NCI-H524 treated with DMSO at 0.1 percent for 48 hours (cell line): ENCODE measurements at regions not wholly inside any gene's neighbourhood (a gene's known extent, or its start where the extent isn't known, plus 50 kb on each side); places are given as distances from the start of the nearest gene placed in this dataset.
"Not testable (repeated sequence)": the region's sequence is repeated elsewhere in the genome, so short reads cannot be mapped to it uniquely, and the experiment has no call there.

ENCODE experiments used
- DNase-seq: peaks from one replicate; lab custom pipeline; 2025; lab: John Stamatoyannopoulos, UW

DNA sequence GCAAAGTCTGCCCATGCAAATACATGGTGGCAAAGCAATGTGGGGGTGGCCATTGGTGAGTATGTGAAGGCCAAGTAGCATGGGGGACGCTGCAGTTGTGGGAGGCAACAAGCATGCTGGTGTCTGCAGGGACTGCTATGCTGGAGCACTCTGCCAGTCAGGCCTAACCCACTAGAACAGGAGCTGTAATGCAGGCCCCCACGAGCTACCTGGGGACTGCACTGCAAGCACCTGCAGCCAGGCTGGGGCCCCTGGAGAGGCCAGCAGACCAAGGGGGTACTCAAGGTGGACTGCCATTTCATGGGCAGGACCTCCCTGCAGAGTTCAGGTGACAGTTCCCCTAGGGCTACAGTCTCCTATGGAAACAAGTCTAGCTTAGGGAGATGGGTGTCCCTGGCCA, 183.8 kb upstream of the PDE4D start:
- DNase-seq, result no peak

DNA sequence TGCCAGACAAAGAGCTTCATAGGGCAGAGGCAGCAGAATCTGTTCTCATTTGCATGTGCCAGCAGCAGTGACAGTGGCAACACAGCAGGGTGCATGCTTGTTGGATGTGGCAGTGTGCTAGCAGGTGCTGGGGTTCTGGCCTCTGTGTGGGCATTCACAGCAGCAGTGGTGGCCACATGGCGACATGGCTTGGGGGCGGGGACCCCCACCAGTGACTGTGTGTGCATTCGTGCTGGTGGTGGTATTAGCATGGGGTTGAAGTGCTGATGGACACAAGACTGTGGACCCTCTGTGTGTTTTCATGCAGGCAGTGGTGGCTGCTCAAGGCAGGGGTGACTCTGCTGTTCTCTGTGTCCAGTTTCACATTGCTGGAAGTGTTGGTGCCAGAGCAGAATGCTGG, 183.2 kb upstream of the PDE4D start:
- no peak for DNase-seq

DNA sequence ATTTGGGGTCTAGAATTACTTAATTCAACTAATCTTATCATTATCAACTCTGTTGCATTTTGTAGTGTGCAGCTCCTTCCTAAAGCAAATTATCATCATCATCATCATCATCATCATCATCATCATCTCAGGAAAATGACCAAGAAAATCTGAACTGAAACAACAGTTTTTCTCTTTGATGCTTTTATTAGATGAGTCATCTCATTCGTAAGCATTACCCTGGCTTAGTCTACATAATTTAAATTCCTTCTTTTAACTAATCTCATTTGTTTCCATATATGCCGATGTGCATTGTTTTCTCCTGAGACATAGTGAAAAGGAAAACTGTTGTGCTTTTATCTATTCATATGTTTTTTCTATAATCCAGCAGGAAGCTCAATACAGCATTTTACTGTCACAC, 173.0 kb upstream of the PDE4D start:
- DNase-seq, result no peak

DNA sequence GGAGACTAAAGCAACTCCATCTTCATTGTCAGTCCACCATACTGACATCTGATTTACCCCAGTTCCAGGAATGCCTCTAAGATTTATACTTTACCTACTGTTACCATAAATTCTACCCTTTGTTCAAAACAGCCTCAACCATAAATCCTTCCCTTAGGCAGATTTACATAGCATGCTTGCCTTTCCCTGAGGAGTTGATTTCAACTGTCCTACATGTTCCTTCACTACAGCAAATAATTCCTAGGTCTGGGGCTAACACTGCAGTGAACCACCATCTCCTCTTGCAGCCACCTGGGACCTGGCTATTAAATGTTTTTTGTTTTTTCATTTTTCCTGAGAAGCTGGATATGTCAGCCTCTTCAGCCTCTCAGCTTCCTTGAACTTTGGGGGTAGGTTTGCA, 166.9 kb upstream of the PDE4D start:
- DNase-seq, result no peak

DNA sequence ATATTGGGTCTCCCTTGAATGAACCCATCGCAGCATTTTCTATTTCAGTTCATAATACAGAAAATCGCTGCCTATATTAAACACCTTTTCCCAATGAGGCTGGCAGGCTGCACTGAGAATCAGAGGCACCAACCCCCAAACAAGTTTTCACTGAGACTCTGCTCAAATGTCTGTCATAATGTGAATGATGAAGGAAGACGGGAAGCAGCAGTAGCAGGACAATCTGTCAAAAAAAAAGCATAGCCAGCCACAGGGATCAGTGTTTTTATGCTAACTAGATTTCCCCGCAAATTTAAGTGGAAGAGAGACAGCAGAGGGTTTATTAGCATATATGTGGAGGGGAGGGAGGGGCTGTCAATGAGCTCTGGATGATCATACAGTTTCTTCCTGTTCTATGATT, 162.7 kb upstream of the PDE4D start:
- DNase-seq, result no peak

DNA sequence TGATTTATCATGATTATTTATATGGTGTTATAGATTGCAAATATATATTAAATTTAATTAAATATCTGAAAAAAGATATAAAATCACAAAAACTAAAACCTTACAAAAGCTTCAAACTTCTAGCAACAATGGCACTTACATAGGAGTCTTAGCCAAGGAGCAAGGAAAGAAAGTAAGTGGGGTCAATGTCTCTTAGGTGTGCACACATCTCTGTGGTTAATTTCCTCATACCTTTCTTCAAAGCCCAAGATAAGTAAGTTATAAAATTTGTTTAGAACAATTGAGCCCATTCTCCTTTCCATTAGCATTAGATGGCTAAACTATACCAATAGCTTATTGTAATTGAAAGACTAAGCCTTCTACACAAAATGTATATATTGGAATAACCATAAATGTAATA, 161.6 kb upstream of the PDE4D start:
- DNase-seq, result no peak

DNA sequence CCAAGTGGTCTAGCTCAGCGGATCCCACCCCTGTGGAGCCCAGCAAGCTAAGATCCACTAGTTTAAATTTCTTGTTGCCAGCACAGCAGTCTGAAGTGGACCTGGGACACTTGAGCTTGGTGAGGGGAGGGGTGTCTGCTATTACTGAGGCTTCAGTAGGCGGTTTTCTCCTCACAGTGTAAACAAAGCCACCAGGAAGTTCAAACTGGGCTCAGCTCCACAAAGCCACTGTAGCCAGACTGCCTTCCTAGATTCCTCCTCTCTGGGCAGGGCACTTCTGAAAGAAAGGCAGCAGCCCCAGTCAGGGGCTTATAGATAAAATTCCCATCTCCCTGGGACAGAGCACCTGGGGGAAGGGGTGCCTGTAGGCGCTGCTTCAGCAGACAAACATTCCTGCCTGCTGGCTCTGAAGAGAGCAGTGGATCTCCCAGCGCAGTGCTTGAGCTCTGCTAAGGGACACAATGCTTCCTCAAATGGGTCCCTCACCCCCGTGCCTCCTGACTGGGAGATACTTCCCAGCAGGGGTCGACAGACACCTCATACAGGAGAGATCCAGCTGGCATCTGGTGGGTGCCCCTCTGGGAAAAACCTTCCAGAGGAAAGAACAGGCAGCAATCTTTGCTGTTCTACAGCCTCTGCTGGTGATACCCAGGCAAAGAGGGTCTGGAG, 148.6 kb upstream of the PDE4D start:
- not testable (repeated sequence) for DNase-seq

DNA sequence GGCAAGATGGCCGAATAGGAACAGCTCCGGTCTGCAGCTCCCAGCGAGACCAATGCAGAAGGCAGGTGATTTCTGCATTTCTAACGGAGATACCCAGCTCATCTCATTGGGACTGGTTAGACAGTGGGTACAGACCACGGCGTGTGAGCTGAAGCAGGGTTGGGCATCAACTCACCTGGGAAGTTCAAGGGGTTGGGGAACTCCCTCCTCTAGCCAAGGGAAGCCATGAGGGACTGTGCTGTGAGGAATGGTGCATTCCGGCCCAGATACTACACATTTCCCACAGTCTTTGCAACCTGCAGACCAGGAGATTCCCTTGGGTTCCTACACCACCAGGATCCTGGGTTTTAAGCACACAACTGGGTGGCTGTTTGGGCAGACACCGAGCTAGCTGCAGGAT, 148.0 kb upstream of the PDE4D start:
- not testable (repeated sequence) for DNase-seq

DNA sequence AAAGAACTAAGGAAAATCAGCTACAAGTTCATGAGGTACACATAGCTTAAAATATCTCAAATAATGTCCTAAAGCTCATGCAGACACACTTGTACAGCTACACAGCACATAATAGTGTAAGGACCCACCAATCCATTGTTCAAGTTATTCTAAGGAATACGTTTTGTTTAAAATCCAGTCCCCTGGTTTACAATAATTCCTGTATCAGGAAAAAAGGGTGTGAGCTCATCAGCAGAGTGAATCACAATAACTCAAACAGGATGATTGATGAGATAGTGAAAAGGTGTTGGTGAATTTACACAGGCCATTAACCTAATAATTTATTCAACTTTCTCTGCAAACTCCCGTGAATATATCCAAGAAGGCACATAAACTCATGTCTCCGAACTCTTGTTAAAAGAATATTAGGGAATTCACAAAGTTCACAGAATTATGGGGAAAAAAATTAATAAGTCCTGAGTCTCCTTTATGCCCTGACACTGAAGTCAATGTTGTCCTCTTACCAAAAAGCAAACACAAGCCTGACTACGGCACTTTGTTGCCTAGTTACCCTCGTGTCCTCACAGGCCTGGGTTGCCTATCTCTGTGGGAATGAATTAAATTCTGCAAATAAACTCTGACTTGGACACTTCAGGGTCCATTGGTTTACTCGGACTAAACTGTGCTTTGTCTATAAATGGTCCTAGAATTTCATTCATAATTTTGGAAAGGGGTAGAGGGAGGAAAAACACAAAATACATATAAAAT, 142.8 kb upstream of the PDE4D start:
- no peak for DNase-seq

DNA sequence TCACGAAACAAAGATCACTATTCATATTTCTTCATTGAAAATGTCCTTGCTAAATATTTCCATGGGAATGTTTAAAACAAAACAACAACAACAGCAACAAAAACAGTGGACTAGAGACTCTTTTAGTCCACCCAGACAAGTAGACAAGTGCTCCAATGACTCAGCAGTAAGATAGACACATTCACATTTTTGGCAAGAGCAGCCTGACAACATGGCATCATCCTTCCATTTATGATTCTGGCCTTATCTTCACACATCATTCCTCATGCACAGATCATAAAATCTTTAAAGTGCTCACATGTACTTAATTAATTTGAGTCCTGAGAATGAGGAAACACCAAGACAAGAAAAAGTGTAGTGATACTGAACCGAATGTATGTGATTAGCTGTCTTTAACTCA, 132.6 kb upstream of the PDE4D start:
- no peak for DNase-seq

DNA sequence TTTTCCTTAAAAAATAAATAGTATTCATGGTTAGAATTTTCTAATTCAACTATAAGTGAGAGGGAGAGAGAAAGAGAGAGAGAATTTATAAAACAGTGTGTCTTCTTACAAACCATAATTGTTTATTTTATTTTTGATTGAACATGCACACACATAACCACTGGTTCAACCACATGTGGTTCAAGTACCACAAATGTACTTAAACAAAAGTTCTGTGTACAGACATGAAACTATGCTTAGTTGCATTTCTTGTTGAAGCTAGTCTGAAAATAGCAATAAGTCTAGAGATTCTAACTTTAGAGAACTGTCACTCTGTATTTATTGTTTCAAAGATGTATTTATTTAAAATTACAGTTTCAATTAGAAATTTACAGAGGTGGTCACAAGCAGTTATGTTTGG, 130.6 kb upstream of the PDE4D start:
- no peak for DNase-seq

DNA sequence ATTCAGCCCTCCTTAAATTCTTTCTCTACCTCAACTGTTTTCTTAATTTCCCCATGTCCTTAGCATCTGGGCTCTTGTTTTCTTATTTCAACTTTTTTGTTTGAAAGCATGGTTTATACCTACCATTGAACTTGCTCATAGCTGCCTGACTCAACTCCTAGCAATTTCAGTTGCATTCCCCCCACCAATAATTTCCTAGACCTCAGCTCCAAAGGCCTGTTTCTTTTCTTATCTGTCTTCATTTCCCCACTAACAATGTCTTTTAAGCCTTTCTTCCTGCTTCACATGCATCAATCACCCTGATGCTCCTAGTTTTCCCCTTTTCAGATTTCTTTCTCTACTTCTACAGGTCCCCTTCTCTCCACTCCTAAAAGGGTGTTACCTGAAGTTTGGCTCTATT, 129.7 kb upstream of the PDE4D start:
- DNase-seq, result no peak

DNA sequence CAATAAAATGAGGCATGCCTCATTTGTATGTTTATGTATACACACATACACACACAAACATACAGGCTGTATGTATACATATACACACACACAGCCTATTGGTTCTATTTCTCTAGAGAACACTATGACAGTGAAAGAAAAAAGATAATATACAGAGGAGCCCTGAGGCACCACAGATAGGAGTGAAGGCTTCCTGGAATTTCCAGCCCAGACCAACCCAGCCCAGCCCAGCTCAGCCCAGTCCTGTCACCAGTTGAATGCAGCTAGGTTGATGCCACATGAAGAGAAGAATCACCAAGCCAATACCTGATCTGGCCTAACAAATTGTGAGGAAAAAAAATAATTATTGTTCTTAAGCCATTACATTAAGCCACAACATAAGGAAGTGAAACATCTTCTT, 126.9 kb upstream of the PDE4D start:
- no peak for DNase-seq

DNA sequence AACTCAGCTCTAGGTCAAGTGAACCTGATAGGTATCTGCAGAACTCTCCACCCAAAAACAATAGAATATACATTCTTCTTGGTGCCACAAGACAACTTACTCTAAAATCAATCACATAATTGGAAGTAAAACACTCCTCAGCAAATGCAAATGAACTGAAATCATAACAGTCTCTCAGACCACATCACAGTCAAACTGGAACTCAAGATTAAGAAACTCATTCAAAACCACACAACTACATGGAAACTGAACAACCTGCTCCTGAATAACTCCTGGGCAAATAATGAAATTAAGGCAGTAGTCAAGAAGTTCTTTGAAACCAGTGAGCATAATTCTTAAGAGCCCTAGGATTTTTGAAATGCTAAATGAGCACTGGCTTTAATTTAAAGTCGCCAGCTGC, 125.4 kb upstream of the PDE4D start:
- DNase-seq, result not testable (repeated sequence)

DNA sequence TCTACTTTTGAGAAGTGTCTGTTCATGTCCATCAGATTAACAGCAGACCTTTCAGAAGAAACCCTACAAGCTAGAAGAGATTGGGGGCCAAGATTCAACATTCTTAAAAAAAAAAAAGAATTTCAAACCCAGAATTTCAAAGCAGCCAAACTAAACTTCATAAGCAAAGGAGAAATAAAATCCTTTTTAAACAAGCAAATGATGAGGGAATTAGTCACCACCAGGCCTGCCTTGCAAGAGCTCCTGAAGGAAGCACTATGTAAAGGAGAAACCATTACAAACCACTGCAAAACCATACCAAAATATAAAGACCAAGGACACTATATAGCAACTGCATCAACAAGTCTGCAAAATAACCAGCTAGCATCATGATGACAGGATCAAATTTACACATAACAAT, 124.6 kb upstream of the PDE4D start:
- no peak for DNase-seq

DNA sequence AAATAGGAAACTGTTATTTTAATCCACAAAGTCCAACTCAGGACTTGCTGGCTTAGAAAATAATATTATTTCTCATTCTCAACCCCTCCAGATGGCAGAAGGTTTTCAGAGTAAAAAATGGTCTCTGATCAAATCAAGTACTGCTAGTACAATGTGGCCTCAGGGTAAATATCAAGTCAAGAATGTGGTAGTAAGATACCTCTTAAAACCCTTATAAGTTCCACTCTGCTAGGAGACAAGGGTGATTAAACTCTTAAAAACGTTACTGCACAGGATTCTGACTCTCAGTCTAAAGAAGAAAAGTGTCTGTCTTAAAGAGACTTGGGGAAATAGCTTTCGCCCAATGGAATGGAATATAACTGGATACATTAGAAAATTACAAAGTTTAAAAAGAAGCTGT, 120.8 kb upstream of the PDE4D start:
- no peak for DNase-seq

DNA sequence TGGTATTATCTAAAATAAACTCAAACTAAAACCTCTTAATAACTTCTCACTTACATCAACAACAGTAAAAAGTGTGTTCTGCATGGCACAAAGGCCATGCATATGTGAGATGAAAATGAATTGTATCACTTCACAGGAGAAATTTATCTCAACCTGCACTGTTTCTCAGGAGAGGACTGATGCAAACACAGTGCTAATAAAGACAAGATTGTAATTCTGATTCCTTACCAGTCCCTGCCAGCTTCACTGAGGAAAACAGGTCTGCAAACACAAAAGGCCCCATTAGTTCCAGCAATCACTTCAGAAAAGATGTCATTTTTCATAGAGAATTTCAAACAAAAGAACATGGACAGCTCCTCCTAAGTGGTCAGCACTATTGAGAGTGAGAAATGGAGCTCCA, 117.3 kb upstream of the PDE4D start:
- no peak for DNase-seq

DNA sequence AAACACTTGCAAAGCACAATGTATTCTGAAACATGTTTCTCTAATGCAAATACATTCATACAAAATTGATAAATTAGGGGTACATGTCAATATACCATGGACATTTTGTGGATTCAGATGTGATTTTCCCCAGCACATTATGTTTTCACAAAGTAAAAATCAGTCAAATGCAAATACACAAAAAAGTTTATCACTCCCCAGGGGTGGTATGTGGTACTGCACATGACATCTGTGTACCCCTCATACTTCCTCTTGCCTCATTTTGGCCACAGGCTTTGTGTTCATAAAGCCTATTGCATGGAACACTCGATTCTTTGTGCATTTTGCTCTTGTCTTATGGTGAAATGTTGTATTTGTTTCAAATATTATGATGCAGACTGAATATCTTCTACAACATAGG, 116.8 kb upstream of the PDE4D start:
- no peak for DNase-seq

DNA sequence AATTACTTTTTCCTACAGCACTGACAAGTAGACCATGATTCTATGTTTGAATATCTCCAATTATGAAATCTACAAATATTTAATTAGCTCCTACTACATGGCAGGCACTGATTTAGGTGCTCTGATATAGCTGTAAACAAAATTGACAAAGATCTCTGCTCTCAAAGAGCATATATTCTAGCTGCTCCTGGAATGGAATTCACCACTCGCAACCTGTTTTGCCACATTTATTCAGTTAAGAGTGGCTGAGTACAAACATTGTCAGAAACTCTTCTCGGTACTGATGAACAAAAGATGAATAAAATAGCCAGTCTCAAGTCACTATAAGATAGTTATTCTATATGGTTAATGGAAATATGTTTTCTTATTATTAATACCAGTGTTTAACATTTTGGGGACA, 114.2 kb upstream of the PDE4D start:
- no peak for DNase-seq

DNA sequence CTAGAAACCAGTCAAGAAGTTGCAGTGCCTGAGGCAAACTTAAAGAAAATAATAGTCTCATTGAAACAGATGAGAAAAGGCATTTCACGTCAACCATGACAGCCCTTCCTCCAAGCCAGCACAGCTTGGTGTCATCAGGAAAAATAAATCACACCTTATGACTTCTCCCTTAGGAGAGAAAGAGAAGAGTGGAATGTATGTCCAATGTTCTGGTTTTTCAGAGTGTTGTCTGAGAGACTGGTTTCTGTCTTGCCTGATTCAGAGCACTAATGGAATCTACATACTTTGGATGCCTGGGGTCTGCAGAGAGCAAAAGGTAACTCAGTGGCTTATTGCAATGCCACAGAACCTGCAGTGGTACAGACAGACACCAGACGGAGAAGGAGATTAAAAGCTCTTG, 105.5 kb upstream of the PDE4D start:
- DNase-seq, result no peak

DNA sequence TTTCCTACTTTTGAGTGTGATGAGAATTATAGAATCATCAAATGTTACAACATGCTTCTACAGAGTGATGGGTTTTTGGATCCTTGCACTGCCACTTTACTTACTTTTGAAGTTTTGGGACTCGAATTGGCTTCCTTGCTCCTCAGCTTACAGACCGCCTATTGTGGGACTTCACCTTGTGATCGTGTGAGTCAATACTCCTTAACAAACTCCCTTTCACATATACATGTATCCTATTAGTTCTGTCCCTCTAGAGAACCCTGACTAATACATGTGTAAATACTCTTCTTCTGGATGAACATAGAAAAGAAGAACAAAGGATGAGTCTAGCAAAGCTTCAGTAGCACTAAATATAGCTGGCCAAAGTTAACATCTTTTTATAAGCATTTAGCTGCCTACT, 98.7 kb upstream of the PDE4D start:
- DNase-seq, result no peak

DNA sequence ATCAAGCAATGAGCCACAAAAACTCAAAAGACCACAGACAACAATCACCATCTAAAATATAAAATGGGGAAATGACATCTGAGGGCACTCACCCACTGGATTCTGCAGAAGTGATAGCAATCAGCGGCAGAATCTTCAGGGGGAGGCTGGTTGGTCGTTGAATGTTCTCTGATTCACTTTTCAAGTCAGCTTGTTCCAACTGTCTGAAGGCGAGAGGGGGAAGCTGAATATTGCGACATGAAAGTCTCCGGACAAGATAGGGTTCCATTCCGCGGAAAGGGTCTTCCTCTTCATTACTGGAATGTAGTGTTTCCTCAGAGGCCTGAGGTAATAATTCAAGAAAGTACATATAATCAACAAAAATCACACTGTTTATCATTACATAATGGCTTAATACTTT, 94.9 kb upstream of the PDE4D start:
- DNase-seq, result no peak

DNA sequence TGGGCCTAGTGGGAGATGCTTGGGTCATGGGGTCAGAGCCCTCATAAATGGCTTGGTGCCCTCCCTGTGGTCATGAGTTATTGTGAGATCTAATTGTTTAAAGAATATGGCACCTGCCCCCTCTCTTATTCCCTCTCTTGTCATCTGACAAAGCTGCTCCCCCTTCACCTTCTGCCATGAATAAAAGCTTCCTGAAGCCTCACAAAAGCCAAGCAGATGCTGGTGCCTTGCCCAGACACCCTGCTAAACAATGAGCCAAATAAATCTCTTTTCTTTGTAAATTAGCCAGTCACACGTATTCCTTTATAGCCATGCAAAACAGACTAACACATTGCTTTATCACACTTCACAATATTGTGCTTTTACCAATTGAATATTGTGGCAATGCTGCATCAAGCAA, 82.8 kb upstream of the PDE4D start:
- DNase-seq, result no peak

DNA sequence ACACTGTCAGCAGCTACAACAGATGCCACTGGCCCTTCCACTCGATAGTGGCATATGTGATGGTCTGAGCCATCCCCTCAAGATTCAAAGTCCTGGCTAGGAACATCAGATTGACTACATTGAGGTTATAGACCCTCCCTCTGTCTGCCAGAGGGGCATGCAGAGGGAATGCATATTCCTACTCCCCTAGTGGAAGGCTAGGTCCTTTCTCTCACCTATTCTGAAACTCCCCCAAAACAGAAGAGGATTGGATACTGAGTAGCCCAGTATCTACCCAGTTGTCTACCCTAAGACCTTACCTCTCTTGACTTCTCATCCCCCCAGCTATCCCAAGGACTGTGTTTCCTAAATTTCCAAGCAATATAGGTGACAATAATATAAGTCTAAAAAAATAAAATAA, 78.5 kb upstream of the PDE4D start:
- no peak for DNase-seq
